Stromal cell of bone marrow (primary cell): ENCODE measurements at regions not wholly inside any gene's neighbourhood (a gene's known extent, or its start where the extent isn't known, plus 50 kb on each side); places are given as distances from the start of the nearest gene placed in this dataset.
A peak's percentile ranks its signal among the peaks of the same experiment; 100 is the strongest.

Source experiments
- DNase-seq: peaks from one replicate; pipeline ENCODE4 v3.0.0-alpha.2; 2012; ENCODE audit warnings: low read depth

DNA sequence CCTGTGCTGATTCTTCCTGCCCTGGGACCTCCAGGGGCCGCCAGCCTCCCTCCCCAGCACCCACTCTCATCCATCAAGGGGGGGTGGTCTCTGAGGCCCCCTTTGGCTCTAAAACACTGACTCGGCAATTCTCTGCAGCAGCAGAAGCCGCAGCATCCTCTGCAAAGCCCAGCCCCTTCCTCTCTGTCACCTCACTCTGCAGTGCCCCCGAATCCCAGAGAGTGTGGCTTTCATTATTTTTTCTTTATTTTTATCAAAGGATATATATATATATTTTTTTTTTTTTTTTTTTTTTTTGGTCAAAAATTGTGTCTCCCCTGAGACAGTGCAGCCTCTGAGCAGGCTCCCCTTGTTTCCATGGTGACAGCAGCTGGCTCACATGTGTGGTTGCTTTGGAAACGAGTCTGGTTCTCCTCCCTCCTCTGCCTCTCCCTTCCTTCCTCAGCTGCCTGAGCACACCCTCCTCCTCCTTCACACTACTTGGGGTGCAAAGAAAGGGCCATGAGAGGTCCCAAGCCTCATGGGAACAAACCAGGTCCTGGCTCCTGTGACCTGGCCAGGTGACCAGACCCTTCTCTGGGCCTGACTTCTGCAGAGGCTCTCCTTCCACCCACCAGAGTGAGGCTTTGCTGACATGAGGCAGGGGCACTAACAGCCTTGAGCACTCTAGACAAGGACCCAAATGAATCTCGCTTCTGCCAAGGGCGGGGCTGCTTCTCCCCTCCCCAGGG, 100.5 kb downstream of the LRRC74A start:
- DNase-seq: peak; percentile 83

DNA sequence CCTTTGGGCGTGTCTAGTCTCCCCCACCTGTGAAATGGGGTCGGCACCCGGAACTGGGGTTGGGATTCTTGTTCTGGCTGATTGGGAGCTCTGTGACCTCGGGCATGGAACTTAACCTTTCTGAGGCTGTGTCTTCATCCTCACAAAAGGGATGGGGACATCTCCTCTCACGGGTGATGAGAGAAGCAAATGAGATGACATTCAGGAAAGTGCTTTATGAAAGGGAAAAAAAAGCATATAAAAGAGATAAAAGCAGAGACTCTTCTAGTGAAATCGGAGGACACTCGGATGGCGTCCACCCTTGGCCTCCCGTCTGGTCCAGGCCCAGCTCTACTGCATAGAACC, 98.9 kb downstream of the LRRC74A start:
- DNase-seq: no peak

DNA sequence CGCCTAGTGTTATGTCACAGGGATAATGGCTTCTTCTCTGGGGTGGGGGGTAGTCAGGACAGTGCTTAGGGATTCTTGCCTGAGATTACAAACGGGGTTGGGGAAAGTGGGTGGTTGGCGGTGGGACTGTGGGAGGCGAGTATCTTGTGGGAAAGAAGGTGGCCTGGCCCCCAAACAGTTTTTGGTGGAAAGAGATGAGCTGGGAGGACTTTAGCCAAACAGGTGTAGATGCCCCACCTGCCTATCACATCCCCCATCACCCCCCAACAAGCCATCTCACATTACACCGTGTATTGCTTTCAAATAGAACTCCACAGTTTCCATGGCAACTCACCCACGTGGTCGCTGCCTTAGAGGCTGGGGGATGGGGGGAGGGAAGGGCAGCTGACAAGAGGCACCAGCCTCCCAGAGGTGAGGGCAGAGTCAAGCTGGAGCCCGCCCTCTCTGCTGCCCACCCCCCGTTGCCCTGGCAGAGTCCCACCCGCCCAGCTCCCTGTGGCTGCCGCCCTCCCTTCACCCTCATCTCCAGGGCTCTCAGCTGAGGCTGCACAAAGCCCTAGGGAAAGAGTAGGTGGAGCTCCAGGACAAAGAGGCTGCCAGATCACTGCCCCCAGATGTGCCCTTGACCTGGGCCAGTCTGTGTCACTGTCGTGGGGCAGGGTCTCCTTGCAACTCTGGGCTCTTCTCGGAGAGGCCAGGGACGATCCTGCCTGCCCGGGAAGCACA, 98.3 kb downstream of the LRRC74A start:
- no peak for DNase-seq

DNA sequence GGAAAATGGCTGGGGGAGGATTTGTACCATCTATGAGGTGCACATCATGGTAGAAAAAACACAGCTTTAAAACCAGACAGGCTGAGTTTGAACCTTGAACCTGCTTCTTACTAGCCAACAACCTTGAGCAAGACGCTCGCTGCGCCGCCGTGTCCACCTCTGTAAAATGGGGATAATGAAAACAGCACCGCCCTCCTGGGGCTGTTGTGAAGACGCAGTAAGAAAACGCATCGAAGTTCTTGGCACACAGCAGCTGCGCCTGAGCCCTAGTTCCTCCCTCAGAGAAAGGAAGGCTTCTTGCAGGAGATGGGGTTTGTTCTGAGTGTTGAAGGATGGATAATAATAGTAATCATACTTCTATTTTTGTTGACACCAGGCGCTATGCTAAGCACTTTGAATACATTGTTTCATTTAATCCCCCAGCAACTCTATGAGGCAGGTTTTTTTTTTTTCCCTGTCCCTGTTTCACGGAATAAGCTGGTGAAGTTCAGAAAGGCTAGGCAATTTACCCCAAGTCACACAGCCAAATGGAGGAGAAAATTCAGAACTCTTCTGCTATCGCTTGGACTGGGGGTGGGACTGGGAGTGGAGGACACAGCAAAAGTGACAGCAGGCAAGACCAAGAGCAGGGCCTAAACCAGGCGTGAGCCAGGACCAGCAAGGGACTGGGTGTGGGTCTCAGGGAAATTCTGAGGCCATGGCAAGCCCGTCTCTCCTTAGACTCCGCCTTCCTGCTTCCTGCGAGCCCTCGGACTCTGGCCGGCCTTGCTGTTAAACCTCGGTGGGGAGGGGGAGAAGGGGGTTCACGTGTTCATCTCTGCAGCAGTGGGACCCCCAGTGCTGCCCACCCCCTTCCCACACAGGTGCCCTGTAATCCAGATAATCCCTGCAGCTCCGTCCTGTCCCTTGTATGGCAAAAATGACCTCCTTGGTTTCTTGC, 97.5 kb downstream of the LRRC74A start:
- no peak for DNase-seq

DNA sequence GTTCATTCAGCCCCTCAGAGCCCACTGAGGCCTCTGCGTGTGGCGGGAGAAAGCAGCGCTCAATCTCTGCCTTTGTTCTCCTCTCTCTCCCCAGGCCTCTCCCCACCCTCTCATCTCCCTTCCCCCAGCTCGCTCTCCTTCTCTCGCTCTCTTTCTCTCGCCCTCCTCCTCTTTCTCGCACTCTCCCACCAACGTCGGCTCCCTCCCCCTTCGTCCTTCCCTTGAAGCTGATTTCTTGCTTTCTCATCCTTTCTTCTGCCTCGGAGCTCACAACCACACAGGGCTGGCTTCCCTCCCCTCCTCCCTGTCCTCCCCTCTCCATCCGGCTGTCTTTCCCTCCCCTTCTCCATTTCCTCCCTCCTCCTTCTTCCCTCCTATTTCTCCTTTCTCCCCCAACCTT, 96.4 kb downstream of the LRRC74A start:
- no peak for DNase-seq

DNA sequence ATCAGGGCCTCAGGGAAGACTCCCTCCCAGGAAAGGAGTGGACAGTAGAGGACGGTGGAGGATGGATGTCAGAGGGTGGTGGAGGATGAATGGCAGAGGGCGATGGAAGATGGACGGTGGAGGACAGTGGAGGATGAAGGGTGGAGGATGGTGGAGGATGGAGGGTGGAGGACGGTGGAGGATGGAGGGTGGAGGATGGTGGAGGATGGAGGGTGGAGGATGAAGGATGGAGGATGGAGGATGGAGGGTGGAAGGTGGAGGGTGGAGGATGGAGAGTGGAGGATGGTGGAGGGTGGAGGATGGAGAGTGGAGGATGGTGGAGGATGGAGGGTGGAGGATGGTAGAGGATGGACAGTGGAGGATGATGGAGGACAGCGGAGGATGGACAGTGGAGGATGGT, 95.9 kb downstream of the LRRC74A start:
- DNase-seq: no peak

DNA sequence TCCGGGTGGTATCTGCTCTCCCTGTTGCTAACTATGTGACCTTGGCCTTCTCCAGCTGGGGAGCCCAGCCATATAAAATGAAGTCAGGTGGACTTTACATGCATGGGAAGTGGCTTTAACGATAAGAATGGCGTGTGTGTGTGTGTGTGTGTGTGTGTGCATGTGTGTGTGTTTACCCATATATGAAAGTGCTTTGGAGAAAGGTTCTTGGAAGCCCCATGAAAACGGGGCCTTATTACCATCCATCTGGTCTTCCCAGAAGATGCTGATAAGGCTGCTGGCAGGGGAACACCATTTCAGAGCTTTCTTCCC, 94.8 kb downstream of the LRRC74A start:
- DNase-seq: no peak

DNA sequence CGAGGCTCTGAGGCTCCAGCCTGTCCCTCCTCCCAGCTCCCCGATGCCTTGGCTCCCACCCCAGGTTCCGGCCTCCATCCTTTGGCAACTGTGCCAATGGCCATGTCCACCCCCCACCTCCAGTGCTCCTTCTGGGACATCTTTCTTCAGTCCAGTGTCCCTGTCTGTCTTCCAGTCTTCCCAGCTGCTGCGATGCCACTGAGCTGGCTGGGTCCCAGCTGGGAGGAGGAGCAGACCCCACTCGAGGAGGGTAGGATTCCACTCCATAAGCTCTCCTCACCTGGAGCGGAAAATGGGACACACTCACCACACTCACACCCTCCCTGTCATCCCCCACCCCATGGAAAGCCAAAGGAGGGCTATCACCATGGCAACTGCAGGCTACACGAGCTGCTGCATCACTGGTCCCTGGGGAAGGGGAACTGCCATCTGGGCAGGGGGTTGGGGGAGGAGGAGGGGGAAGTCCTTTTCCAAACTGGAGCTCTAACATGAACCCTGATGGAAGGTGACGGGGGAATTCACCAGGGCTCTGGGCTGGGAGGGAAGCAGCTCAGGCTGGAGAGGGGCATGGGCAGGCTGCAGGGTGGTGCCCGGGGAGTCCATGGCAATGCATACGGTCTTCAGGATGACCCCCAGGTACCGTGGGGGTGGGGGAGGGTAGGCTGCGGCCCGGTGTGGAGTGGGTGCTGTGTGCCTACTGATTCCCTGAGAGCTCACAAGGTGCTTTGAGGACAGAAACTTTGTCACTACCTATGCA, 94.3 kb downstream of the LRRC74A start:
- no peak for DNase-seq

DNA sequence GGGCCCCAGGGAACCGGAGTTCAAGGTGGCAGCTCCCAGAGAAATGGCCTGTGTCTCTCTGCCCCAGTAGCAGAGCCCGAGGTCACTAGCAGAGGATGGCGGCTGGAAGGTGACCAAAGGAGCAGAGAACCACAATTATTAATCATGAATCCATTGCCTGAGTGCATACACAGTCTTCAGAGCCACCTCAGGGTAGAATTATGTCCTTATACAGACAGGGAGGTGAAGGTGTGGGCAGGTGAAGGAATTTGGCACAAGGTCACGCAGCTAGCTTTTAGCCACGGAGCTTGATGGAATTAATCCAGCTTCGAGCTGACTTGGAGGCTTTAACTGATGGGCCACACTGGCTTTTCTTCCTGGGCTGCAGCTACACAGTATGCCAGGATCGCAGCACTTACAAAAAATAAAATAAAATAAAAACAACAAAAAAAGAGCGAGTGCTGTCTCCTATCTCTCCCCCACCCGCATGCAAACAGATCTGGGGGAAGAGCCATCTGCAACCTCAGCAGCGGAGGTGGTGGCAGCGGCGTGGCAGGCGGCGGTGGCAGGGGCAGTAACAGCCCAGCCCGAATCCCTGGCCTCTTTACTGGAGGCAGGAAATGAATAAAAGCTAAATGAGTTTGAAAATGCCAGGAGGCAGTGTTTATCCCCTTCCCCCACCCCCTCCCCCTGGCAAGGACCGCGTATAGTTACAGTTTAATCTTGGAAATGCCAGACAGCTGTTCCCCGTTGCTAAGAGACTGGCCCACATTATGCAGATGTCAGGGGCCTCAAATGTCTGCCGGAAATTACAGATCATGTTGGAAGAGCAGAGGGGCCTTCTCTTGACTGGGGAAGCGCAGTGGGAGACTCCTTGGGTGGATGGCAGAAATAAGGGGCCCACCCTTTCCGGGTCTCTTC, 93.5 kb downstream of the LRRC74A start:
- no peak for DNase-seq
